Astrocyte of the spinal cord (primary cell): ENCODE measurements at regions not wholly inside any gene's neighbourhood (a gene's known extent, or its start where the extent isn't known, plus 50 kb on each side); places are given as distances from the start of the nearest gene placed in this dataset.

Source experiments
- DNase-seq: peaks from one replicate; pipeline ENCODE4 v3.0.0; 2011; ENCODE audit warnings: low read depth, low spot score
- H3K4me3 ChIP-seq: 2 replicates; pipeline ENCODE4 v1.5.1; 2011; ENCODE audit warnings: low read depth, mild to moderate bottlenecking, low read length, moderate library complexity
- in situ Hi-C: cut with HindIII; loops from 2 replicates; pipeline ENCODE4 v1.10.0; 2017; ENCODE audit warnings: low sequenced_read_pairs
- TF ChIP-seq, protein P1 (sequence below): IDR thresholded peaks from 2 replicates; pipeline ENCODE4 v1.5.1; 2012; ENCODE audit warnings: low read depth, mild to moderate bottlenecking, low read length, inconsistent platforms

DNA sequence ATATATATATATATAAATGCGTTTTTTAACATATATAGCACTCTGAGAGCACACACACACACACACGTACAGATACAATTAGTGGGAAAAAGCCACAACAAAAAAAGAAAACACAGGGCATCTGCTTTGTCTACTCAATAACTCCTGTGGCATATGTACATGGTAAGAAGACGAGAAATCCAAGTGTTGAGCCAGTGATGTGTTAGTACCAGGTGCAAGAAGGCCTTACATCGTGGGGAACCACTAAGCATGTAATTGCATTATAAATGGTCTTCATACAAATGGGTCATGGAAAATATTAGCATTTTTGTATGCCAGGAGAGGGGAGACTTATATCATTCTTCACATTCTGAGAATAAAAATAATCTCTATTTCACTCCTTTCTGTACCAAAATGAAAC, 62.7 kb upstream of the FAM47B start:
- TF ChIP-seq, protein P1, sequence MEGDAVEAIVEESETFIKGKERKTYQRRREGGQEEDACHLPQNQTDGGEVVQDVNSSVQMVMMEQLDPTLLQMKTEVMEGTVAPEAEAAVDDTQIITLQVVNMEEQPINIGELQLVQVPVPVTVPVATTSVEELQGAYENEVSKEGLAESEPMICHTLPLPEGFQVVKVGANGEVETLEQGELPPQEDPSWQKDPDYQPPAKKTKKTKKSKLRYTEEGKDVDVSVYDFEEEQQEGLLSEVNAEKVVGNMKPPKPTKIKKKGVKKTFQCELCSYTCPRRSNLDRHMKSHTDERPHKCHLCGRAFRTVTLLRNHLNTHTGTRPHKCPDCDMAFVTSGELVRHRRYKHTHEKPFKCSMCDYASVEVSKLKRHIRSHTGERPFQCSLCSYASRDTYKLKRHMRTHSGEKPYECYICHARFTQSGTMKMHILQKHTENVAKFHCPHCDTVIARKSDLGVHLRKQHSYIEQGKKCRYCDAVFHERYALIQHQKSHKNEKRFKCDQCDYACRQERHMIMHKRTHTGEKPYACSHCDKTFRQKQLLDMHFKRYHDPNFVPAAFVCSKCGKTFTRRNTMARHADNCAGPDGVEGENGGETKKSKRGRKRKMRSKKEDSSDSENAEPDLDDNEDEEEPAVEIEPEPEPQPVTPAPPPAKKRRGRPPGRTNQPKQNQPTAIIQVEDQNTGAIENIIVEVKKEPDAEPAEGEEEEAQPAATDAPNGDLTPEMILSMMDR: no peak
- DNase-seq: no peak
- no peak overlapping the region for H3K4me3 ChIP-seq
- in situ Hi-C loops: no loop called here

- no peak overlapping the region for H3K4me3 ChIP-seq
- TF ChIP-seq, protein P1: no peak
- DNase-seq: peak; percentile 66
- in situ Hi-C loops: no loop called here
Measured at GRCh38 chrX:34880656-34881055, 61.9 kb upstream of the FAM47B start.

GRCh38 chrX:34881671-34882070, 60.9 kb upstream of the FAM47B start:
- in situ Hi-C loops: no loop called here
- TF ChIP-seq, protein P1: no peak
- no peak overlapping the region for H3K4me3 ChIP-seq
- DNase-seq: no peak

- TF ChIP-seq, protein P1: no peak
- no peak overlapping the region for H3K4me3 ChIP-seq
- DNase-seq: peak; percentile 84
- in situ Hi-C loops: no loop called here
Measured at GRCh38 chrX:34884817-34885216, 57.8 kb upstream of the FAM47B start.

- in situ Hi-C loops: no loop called here
- TF ChIP-seq, protein P1: no peak
Measured at GRCh38 chrX:34886011-34886410, 56.6 kb upstream of the FAM47B start.

GRCh38 chrX:34891391-34891790, 51.2 kb upstream of the FAM47B start:
- no peak for DNase-seq
- no peak overlapping the region for H3K4me3 ChIP-seq
- TF ChIP-seq, protein P1: no peak
- in situ Hi-C loops: no loop called here

More at GRCh38 chrX:34886011-34886410, 56.6 kb upstream of the FAM47B start:
- H3K4me3 ChIP-seq: no peak overlapping the region
- DNase-seq: no peak
